Endothelial cell of umbilical vein (primary cell): ENCODE measurements at regions not wholly inside any gene's neighbourhood (a gene's known extent, or its start where the extent isn't known, plus 50 kb on each side); places are given as distances from the start of the nearest gene placed in this dataset.

Source experiments
- BruUV-seq: library from RNA; stranded (reverse); fragments of 400-500 nt; replicated peaks from 2 replicates; lab custom pipeline; 2021; lab: Mats Ljungman, UMichigan
- CTCF ChIA-PET: fragments of 300-600, 350-600 bp; sonication (Branson Sonifier 250); formaldehyde crosslinking; loops from one replicate; lab custom pipeline; 2021; ENCODE audit warnings: antibody characterized with exemption, inconsistent platforms; lab: Charles Lee
- POLR2A ChIA-PET: fragments of 300-600, 350-600 bp; sonication (Branson Sonifier 250); formaldehyde crosslinking; loops from one replicate; lab custom pipeline; 2021; ENCODE audit warnings: antibody characterized with exemption, inconsistent platforms; lab: Charles Lee
- DNase-seq: peaks from one replicate; pipeline ENCODE4 v3.0.0-alpha.2; 2011; ENCODE audit warnings: low read depth, low spot score
- FAIRE-seq: peaks from 2 replicates; lab custom pipeline; 2011; peaks lifted over from hg19 to GRCh38; lab: Jason Lieb, UNC
- H2AFZ ChIP-seq: 2 replicates; pipeline ENCODE4 v1.6.0; 2012; ENCODE audit warnings: low read depth, low read length, control low read depth, inconsistent platforms
- H3K27ac ChIP-seq: 2 replicates; pipeline ENCODE4 v1.5.1; 2011; ENCODE audit warnings: low read depth, mild to moderate bottlenecking, control low read depth, low read length, moderate library complexity; ENCODE audit not compliant: insufficient read depth
- H3K27me3 ChIP-seq, 2 experiments: 2 replicates each; pipeline versions ENCODE4 v1.6.0 to v1.6.1; 2011; ENCODE audit warnings: low read length in 2 of 2, mixed read lengths in 1 of 2; ENCODE audit not compliant: control insufficient read depth in 2 of 2, insufficient read depth in 2 of 2
- H3K36me3 ChIP-seq, 2 experiments: 2 replicates in 1 of 2; 3 replicates in 1 of 2; pipeline ENCODE4 v1.5.1; 2011; ENCODE audit warnings: low read length in 2 of 2, mild to moderate bottlenecking in 1 of 2, moderate library complexity in 1 of 2; ENCODE audit not compliant: control insufficient read depth in 2 of 2, insufficient read depth in 2 of 2; ENCODE audit errors: extremely low read depth in 1 of 2
- H3K4me1 ChIP-seq: 3 replicates; pipeline ENCODE4 v1.5.1; 2011; ENCODE audit warnings: mild to moderate bottlenecking, low read length; ENCODE audit not compliant: control insufficient read depth, insufficient read depth; ENCODE audit errors: extremely low read depth
- H3K4me2 ChIP-seq: 2 replicates; pipeline ENCODE4 v1.6.1; 2011; ENCODE audit warnings: low read length, control low read depth, mixed read lengths; ENCODE audit not compliant: insufficient read depth
- H3K4me3 ChIP-seq, 3 experiments: fragments of 200-600 bp in 1 of 3; sonication (generic), shearing (Covaris generic) in 1 of 3; replicated peaks in 1 of 3; 2 replicates each; pipeline ENCODE4 v1.5.1; 2011 to 2016; ENCODE audit warnings: control low read depth in 3 of 3, low read length in 3 of 3, mild to moderate bottlenecking in 2 of 3, inconsistent platforms in 1 of 3, low read depth in 1 of 3, moderate library complexity in 1 of 3; ENCODE audit not compliant: insufficient read depth in 1 of 3
- H3K79me2 ChIP-seq: 2 replicates; pipeline ENCODE4 v1.6.0; 2012; ENCODE audit warnings: low read length, inconsistent platforms; ENCODE audit not compliant: control insufficient read depth, insufficient read depth
- H3K9ac ChIP-seq: replicated peaks from 2 replicates; pipeline ENCODE3; 2011; ENCODE audit warnings: low read length, control low read depth; ENCODE audit not compliant: insufficient read depth; ENCODE audit errors: extremely low read depth
- H3K9me1 ChIP-seq: replicated peaks from 3 replicates; pipeline ENCODE4 v1.6.0; 2011; ENCODE audit warnings: mild to moderate bottlenecking, low read length; ENCODE audit not compliant: control insufficient read depth, insufficient read depth; ENCODE audit errors: extremely low read depth
- H3K9me3 ChIP-seq: replicated peaks from 2 replicates; pipeline ENCODE4 v1.5.1; 2012; ENCODE audit warnings: low read length, inconsistent platforms; ENCODE audit not compliant: control insufficient read depth, insufficient read depth
- H4K20me1 ChIP-seq: replicated peaks from 2 replicates; pipeline ENCODE3; 2011; ENCODE audit warnings: mild to moderate bottlenecking, low read length; ENCODE audit not compliant: control insufficient read depth, insufficient read depth; ENCODE audit errors: extremely low read depth
- CTCF ChIP-seq, 2 donors: IDR thresholded peaks; 1 replicate in 1 of 2; 2 replicates in 1 of 2; pipeline ENCODE4 v1.5.1; 2011; ENCODE audit warnings: low read length in 2 of 2, mild to moderate bottlenecking in 2 of 2, moderate library complexity in 2 of 2, control low read depth in 1 of 2, inconsistent platforms in 1 of 2, low read depth in 1 of 2; ENCODE audit not compliant: insufficient read depth in 1 of 2; ENCODE audit errors: extremely low read depth in 1 of 2
- EZH2 ChIP-seq: IDR thresholded peaks from 2 replicates; pipeline ENCODE4 v1.6.1; 2012; ENCODE audit warnings: borderline replicate concordance, low read depth, mild to moderate bottlenecking, moderate library complexity, low read length, inconsistent platforms; ENCODE audit not compliant: severe bottlenecking
- FOS ChIP-seq: IDR thresholded peaks from 2 replicates; pipeline ENCODE4 v1.6.1; 2011; ENCODE audit warnings: mild to moderate bottlenecking, low read length, moderate library complexity, borderline replicate concordance; ENCODE audit not compliant: insufficient read depth
- GATA2 ChIP-seq: IDR thresholded peaks from 2 replicates; pipeline ENCODE4 v1.7.0; 2011; ENCODE audit warnings: low read depth, mild to moderate bottlenecking, moderate library complexity, mixed read lengths, low read length; ENCODE audit not compliant: insufficient read length, insufficient read depth
- JUN ChIP-seq: IDR thresholded peaks from 2 replicates; pipeline ENCODE4 v1.6.1; 2011; ENCODE audit warnings: borderline replicate concordance, low read depth; ENCODE audit not compliant: insufficient read length, insufficient read depth
- MAX ChIP-seq: IDR thresholded peaks from 2 replicates; pipeline ENCODE4 v1.6.1; 2011; ENCODE audit not compliant: insufficient read depth, insufficient read length
- MYC ChIP-seq: IDR thresholded peaks from one replicate; pipeline ENCODE4 v1.6.1; 2011; ENCODE audit warnings: mild to moderate bottlenecking, low read depth, low read length
- POLR2A ChIP-seq: IDR thresholded peaks from 2 replicates; pipeline ENCODE4 v1.6.1; 2012; ENCODE audit warnings: low read depth, mild to moderate bottlenecking, control low read depth, low read length
- POLR2AphosphoS5 ChIP-seq: IDR thresholded peaks from 2 replicates; pipeline ENCODE4 v1.6.1; 2012; ENCODE audit warnings: low read depth, mild to moderate bottlenecking, control low read depth, low read length, moderate library complexity; ENCODE audit not compliant: insufficient read depth
- dilution Hi-C: fragments of 300-500 bp; cut with MboI; formaldehyde crosslinking; loops from one replicate; pipeline ENCODE4 v1.15.0; 2019; ENCODE audit warnings: low sequenced_read_pairs; ENCODE audit not compliant: extremely low pct_ligation_motif_present
- intact Hi-C: fragments of 100-400 bp; cut with micrococcal nuclease; formaldehyde crosslinking; loops from one replicate; pipeline ENCODE4 v1.10.0; 2022

- DNase-seq = no peak
- Histone ChIP-seq H4K20me1 (no peaks in the 10 kb centered on the region), H3K9me3 (no peaks in the 10 kb centered on the region), H3K27me3 (no peaks in the 10 kb centered on the region), H3K4me2 (no peak overlapping the region), H3K9me1 (no peaks in the 10 kb centered on the region), H3K27ac (no peak overlapping the region), H3K79me2 (no peaks in the 10 kb centered on the region), H3K4me1 (peaks cover 2% of the 10 kb centered on the region), H3K4me3 (no peak overlapping the region), H3K9ac (no peak overlapping the region), H3K36me3 (no peaks in the 10 kb centered on the region), H2AFZ (no peak overlapping the region)
- BruUV-seq = no TSS peak
- ChIA-PET CTCF (interaction anchor here (1.4 kb wide), 1 partner anchor 1324 kb away, joined by 4 read pairs; no protein-coding TSS in a partner anchor), POLR2A (no interaction called here)
- no peak for TF ChIP-seq POLR2AphosphoS5
- intact Hi-C loops (no loop called here), dilution Hi-C loops (no loop called here)
- no peak for FAIRE-seq
Measured at GRCh38 chr6:73884540-73884939, 188.5 kb downstream of the CD109 start.

- Histone ChIP-seq H2AFZ (no peak overlapping the region), H3K27ac (no peak overlapping the region), H3K27me3 (no peaks in the 10 kb centered on the region), H3K4me1 (no peaks in the 10 kb centered on the region), H3K9me3 (no peaks in the 10 kb centered on the region), H4K20me1 (no peaks in the 10 kb centered on the region), H3K9me1 (no peaks in the 10 kb centered on the region), H3K36me3 (no peaks in the 10 kb centered on the region), H3K4me2 (no peak overlapping the region), H3K79me2 (no peaks in the 10 kb centered on the region), H3K9ac (no peak overlapping the region), H3K4me3 (no peak overlapping the region)
- CTCF ChIA-PET = no interaction called here
- DNase-seq (no peak), FAIRE-seq (no peak)
- TF ChIP-seq EZH2 (no peak), FOS (no peak), POLR2A (no peak), JUN (no peak), MYC (no peak), MAX (no peak), GATA2 (no peak), CTCF (IDR thresholded peaks at IDR 0.05; ENCODE audit: extremely low read depth in 1 of 2, insufficient read depth in 1 of 2, low read depth in 1 of 2, low read length in 2 of 2) (no peak), POLR2AphosphoS5 (no peak)
- BruUV-seq = no TSS peak
- intact Hi-C loops = no loop called here
- dilution Hi-C loops = no loop called here
- POLR2A ChIA-PET = no interaction called here
Measured at GRCh38 chr6:73879501-73880293, 183.7 kb downstream of the CD109 start.
